ENCODE measurements at regions not wholly inside any gene's neighbourhood (a gene's known extent, or its start where the extent isn't known, plus 50 kb on each side); places are given as distances from the start of the nearest gene placed in this dataset.

DNA sequence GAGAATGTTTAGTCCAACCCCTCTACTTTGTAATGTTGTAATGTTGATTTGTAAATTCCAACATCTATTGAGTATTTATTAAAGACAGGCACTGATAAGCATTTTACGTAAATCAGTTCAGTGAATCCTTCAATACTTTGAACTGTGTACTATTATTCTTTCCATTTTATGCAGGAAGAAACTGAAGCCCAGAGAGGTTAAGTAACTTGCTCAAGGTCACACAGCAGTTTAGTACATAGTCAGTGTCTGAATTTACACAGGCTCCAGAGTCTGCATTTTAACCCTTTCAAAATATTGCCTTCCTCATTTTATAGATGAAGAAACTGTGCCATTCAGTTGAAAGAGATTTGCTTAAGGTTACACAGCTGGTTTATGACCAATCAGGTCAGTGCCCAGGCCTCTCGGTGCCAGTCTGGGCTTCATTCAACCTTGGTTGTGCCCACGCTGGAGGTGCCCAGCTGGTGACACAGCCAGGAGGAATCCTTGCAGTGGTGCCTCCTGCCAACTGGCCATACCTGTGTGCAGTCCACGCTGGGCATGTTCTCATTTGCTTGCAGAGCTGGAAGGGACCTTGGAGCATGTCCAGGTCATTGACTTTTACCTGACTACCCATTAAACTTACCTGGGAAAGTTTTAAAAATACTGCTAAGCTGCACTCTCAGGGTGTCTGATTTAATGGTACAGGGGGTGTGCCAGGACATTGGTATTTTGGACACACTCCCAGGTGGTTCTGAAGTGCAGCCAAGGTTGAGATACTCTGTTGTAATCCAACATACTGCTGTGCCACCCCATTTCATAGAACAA is 74.3 kb upstream of the CYRIA start:
- TF ChIP-seq CTCF (IDR thresholded peaks at IDR 0.05 in 2 of 3, conservative IDR thresholded peaks at IDR 0.05 in 1 of 3; ENCODE audit: borderline replicate concordance in 1 of 3, insufficient read depth in 1 of 3, low read depth in 2 of 3, low read length in 2 of 3) (no peak), EZH2 (IDR thresholded peaks at IDR 0.05) (no peak), SP1 (IDR thresholded peaks at IDR 0.05; ENCODE audit: low read depth) (no peak), SIN3A (IDR thresholded peaks at IDR 0.05; ENCODE audit: low read depth) (no peak), POLR2A (IDR thresholded peaks at IDR 0.05; ENCODE audit: borderline replicate concordance, extremely low read depth, insufficient read depth, insufficient read length) (no peak)
- TF ChIP-seq, protein P1, sequence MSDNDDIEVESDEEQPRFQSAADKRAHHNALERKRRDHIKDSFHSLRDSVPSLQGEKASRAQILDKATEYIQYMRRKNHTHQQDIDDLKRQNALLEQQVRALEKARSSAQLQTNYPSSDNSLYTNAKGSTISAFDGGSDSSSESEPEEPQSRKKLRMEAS (IDR thresholded peaks at IDR 0.05), result no peak

Measured in HCT116 (cell line).